GM12892 (cell line): ENCODE measurements at regions not wholly inside any gene's neighbourhood (a gene's known extent, or its start where the extent isn't known, plus 50 kb on each side); places are given as distances from the start of the nearest gene placed in this dataset.

Experiments used
- POLR2A ChIP-seq: IDR thresholded peaks from 2 replicates; pipeline ENCODE4 v1.6.1; 2011; ENCODE audit warnings: low read depth, low read length, control low read depth
- TAF1 ChIP-seq: IDR thresholded peaks from 2 replicates; pipeline ENCODE4 v1.6.1; 2011; ENCODE audit warnings: low read depth, mild to moderate bottlenecking, control low read depth, low read length, borderline replicate concordance

GRCh38 chr18:37913051-37913450 lies 347.5 kb upstream of the CELF4 start:
- TF ChIP-seq POLR2A (no peak), TAF1 (no peak)
